ENCODE measurements at regions not wholly inside any gene's neighbourhood (a gene's known extent, or its start where the extent isn't known, plus 50 kb on each side); places are given as distances from the start of the nearest gene placed in this dataset.
"Not testable (repeated sequence)": the region's sequence is repeated elsewhere in the genome, so short reads cannot be mapped to it uniquely, and the experiment has no call there.

DNA sequence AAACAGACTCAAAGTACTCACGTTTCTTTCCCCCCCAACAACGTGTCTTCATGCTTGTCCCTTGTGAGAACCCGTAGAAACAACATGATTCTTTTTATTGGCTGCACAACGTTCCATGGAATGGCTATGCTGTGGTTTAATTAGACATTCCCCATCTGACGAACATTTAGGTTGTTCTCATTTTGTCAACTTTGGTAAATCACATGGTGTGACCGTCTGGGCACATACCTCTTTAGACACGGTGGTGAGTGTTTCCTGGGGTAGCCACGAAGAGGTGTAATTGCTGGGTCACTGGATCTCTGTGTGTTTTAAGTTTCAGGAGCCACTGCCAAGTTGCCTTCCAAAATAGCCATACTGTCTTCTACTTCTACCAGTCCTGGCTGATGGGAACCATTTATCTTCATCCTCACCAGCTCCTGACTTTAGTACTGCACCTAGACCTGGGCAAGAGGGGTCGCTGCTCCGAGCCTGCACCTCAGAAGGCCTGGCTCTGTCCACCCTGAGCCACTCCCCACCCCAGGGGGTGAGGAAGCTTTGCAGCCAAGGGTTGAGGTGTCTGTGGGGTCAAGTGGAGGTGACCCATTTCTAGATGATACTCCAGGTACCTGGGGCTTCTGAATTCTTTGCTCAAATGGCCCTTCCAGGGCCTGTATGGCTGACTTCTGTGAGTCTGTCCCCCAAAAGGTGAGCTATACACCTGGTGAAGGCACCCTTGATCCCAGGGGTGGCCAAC is 84.7 kb downstream of the IRX5 start:
- DNase-seq (ENCODE audit: low read depth) = peak; percentile 69

- no peak for DNase-seq (ENCODE audit: low read depth)
These were observed 85.8 kb downstream of the IRX5 start for GRCh38 chr16:55016515-55016914.

DNA sequence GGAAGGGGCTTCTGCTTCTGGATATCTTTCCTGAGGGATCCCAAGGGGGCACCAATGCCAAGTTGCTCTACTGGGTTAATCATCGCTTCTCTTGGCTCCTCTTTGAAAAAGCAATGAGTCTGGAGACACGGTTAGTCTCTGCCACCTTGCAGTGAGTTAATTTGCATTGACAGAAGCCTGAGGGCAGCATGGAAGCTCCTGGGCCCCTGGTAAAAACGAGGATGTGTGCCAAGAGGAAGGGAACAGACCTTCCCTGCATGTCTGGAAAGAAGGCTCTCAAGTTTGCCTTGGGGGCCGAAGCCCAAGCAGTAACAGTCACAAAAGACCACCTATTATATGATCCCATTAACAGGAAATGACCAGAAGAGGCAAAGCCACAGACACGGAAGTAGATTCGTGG is 86.7 kb downstream of the IRX5 start:
- DNase-seq (ENCODE audit: low read depth) = peak; percentile 25

DNA sequence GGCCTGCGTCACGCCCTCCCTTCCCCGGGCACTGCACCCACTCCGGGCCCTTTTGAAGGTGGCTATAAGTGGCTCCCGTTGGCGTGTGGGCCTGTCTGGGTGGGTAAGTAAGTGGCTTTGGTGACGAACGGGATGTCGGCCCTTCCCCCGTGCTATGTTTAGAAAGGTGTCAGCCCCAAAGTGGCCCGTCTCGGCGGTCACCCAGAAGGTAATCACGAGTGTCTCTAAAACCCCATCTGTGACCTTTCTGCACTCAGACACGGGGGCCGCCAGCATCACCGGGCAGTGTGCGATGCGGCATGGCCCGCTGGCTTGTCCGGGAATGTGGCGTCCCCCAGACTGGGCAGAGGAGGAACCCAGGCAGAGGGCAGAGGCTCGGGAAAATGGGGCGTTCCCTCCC is 88.2 kb downstream of the IRX5 start:
- DNase-seq (ENCODE audit: low read depth) = no peak

GRCh38 chr16:55019419-55020131 is 88.9 kb downstream of the IRX5 start:
- no peak for DNase-seq (ENCODE audit: low read depth)

DNA sequence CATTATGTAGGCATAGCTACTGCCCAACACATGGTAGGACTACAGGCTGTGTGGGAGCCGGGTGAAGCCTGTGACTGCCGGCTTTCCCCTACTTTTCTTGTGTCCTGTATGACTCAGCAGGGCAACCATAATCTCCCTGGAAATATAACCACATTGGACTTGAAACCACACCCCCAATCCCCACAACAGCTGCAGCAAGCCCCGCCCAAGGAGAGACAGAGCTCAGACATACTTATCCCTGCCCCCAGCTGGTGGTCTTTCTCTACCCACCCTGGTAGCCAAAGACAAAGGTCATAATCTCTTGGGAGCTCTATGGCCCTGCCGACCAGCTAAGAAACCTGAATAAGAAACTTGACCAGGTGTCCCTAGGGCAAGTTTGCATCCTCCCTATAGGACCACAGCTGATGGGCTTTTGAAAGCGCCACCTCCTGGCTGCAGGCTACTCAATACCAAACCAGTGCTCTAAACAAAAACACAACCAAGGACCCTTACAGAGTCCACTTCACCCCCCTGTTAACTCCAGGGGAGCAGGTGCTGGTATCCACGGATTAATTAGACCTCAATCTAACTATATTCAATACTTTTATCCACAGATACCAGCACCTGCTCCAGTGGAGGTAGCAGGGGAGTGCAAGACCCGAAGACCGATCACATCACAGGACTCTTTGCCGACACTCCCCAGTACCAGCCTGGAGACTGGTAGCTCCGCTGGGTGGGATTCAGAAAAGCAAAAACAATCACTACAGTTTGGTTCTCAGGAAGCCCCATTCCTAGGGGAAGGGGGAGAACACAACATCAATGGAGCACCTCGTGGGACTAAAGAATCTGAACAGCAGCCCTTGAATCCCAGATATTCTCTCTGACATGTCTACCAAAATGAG is 91.2 kb downstream of the IRX5 start:
- DNase-seq (ENCODE audit: low read depth) = peak; percentile 91

DNA sequence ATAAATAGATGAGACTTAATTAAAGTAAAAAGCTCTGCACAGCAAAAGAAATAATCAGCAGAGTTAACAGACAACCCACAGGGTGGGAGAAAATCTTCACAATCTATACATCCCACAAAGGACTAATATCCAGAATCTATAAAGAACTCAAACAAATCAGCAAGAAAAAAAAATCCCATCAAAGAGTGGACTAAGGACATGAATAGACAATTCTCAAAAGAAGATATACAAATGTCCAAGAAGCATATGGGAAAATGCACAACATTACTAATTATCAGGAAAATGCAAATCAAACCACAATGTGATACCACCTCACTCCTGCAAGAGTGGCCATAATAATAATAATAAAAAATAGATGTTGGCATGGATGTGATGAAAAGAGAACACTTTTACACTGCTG is 96.6 kb downstream of the IRX5 start:
- not testable (repeated sequence) for DNase-seq (ENCODE audit: low read depth)

DNA sequence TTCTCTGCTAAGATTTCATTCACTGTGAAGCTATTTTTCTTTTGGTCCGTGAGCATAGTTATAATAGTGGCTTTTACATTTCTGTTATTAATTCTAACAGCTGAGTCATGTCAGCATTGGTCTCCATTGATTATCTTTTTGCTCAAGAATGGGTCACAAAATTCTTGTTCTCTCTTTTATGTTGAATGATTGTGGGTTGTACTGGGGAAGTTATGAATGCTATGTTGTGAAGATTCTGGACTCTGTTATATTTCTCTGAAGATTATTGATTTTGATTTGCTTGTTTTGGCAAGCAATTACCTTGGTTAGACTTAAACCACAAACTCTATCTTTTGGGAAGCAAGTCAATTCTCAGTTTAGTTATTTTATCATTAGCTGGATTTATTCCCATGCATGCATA is 98.8 kb downstream of the IRX5 start:
- no peak for DNase-seq (ENCODE audit: low read depth)

DNA sequence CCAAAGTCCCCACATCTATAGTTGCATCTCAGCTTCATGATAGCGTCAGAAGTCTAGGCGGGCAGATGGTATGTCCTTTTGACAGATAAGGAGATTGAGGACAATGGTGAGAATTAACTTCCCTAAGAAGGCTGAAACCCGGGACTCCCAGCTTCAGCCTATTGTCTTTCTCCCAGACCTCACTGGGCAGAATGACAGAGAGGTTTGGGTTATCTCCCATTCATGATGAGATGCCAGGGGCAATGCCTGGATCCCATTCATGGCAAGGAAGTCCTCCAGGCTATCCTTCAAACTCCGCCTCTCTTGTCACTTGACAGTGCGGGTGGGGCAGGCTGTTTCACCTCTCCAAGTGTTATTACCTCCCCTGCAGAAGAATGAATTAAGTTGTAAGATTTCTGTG is 100.3 kb downstream of the IRX5 start:
- no peak for DNase-seq (ENCODE audit: low read depth)

DNA sequence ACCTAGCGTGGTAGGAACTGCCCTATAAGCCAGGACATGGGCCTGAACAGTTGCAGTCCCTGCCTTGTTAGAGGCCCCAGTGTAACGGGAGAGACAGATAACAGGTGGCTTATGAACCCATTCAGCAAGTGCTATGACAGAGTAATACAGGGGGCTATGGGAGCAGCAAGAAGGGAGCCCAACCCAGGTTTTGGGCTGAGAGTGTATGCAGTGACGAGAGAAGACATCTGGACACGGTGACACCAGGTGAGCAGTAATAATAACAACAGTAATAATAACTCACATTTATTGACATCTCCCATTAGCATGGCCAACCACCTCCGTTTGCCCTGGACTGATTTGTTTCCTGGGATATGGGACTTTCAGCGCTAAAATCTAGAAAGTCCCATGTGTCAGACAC is 100.8 kb downstream of the IRX5 start:
- no peak for DNase-seq (ENCODE audit: low read depth)

- DNase-seq (ENCODE audit: low read depth) = no peak
These were observed 102.8 kb downstream of the IRX5 start for GRCh38 chr16:55033225-55034156.

GRCh38 chr16:55035029-55035428 is 104.4 kb downstream of the IRX5 start:
- DNase-seq (ENCODE audit: low read depth) = peak; percentile 24

- peak; percentile 73 for DNase-seq (ENCODE audit: low read depth)
These were observed 105.3 kb downstream of the IRX5 start for GRCh38 chr16:55035956-55036355.

- peak; percentile 49 for DNase-seq (ENCODE audit: low read depth)
These were observed 105.7 kb downstream of the IRX5 start for GRCh38 chr16:55036371-55036821.

- DNase-seq (ENCODE audit: low read depth) = no peak
These were observed 106.4 kb downstream of the IRX5 start for GRCh38 chr16:55037046-55037445.

GRCh38 chr16:55037966-55038365 is 107.3 kb downstream of the IRX5 start:
- DNase-seq (ENCODE audit: low read depth) = no peak

DNA sequence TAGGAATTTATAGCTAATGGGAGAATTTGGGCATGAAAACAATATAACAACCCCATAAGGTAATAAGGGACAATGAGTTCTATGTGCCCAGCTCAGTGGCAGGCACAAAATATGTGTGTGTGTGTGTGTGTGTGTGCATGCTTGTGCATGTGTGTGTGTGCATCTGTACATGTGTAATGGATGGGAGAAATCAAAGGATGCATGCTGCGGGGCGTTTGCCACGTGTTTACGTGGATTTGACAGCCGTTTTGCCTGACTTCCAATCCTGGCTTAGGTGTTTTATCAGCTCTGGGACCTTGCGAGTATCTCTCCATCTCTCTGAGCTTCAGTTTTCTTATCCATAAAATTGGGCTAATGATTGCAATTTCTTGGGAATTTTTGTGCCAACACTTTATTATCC is 108.4 kb downstream of the IRX5 start:
- no peak for DNase-seq (ENCODE audit: low read depth)

GRCh38 chr16:55039511-55039910 is 108.8 kb downstream of the IRX5 start:
- peak; percentile 39 for DNase-seq (ENCODE audit: low read depth)

DNA sequence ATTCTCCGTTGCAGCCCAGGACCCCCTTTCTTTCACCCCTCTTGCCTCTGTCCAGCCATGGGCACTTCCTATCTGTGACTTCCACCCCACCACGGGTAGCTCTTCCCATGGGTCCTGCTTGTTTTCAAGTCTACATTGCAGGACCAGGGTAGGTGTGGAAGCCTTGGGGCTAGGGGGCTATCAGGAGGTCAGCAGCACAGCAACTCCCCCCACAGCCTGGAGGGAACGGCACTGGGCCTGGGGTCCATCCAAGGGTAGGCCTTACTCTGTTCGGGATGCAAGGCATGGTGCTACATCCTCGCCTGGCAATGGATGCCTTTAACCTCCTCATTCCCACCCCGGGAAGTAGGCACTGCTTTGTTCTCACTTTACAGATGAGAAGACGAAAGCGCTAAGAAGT is 109.3 kb downstream of the IRX5 start:
- DNase-seq (ENCODE audit: low read depth) = no peak

GRCh38 chr16:55040366-55041086 is 109.9 kb downstream of the IRX5 start:
- no peak for DNase-seq (ENCODE audit: low read depth)

Measured in RPMI7951 (cell line).